ENCODE measurements at regions not wholly inside any gene's neighbourhood (a gene's known extent, or its start where the extent isn't known, plus 50 kb on each side); places are given as distances from the start of the nearest gene placed in this dataset.

DNA sequence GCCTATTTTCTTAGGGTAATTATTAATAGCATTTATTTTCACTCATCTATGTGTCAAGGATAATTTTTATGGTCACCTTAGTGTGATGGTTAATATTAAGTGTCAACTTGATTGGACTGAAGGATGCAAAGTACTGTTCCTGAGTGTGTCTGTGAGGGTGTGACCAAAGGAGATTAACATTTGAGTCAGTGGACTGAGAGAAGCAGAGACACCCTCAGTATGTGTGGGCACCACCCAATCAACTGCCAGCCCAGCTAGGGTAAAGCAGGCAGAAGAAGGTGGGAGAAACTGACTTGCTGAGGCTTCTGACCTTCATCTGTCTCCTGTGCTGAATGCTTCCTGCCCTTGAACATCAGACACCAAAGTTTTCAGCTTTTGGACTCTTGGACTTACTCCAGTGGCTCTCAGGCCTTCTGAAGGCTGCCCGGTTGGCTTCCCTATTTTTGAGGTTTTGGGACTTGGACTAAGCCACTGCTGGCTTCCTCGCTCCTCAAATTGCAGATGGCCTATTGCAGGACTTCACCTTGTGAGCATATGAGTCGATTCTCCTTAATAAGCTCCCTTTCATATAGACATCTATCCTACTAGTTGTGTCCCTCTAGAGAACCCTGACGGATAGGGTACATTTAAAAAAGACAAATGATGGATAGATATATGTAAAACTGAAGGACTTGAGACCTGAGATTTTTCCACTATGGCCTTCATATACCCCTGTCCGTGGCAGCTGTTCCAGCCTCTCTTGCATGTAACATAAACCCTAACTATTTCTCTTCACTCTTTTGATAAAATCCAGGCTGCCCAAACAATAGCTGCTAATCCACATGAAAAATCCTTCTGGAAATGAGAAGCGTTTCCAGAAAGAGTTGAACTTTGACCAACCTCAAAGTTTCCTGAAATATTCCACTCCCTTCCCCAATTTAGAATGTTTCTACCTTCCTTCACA, 62.1 kb upstream of the RGS17 start:
- no peak for TF ChIP-seq POLR2AphosphoS5 (IDR thresholded peaks at IDR 0.05; ENCODE audit: low read depth, low read length)
- no peak for TF ChIP-seq TAF1 (IDR thresholded peaks at IDR 0.05; ENCODE audit: borderline replicate concordance, insufficient read depth, low read length)
- no peak for TF ChIP-seq SIN3A (IDR thresholded peaks at IDR 0.05; ENCODE audit: borderline replicate concordance, insufficient read depth, low read length)
- TF ChIP-seq, protein P1, sequence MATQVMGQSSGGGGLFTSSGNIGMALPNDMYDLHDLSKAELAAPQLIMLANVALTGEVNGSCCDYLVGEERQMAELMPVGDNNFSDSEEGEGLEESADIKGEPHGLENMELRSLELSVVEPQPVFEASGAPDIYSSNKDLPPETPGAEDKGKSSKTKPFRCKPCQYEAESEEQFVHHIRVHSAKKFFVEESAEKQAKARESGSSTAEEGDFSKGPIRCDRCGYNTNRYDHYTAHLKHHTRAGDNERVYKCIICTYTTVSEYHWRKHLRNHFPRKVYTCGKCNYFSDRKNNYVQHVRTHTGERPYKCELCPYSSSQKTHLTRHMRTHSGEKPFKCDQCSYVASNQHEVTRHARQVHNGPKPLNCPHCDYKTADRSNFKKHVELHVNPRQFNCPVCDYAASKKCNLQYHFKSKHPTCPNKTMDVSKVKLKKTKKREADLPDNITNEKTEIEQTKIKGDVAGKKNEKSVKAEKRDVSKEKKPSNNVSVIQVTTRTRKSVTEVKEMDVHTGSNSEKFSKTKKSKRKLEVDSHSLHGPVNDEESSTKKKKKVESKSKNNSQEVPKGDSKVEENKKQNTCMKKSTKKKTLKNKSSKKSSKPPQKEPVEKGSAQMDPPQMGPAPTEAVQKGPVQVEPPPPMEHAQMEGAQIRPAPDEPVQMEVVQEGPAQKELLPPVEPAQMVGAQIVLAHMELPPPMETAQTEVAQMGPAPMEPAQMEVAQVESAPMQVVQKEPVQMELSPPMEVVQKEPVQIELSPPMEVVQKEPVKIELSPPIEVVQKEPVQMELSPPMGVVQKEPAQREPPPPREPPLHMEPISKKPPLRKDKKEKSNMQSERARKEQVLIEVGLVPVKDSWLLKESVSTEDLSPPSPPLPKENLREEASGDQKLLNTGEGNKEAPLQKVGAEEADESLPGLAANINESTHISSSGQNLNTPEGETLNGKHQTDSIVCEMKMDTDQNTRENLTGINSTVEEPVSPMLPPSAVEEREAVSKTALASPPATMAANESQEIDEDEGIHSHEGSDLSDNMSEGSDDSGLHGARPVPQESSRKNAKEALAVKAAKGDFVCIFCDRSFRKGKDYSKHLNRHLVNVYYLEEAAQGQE (IDR thresholded peaks at IDR 0.05; ENCODE audit: insufficient read depth in 1 of 2, low read depth in 2 of 2, low read length in 2 of 2): no peak
- no peak for TF ChIP-seq FOXP2 (optimal IDR thresholded peaks at IDR 0.05; ENCODE audit: borderline replicate concordance, extremely low read depth, extremely low read length, insufficient read depth)

Measured in PFSK-1 (cell line).